Stimulated activated CD8-positive, alpha-beta memory T cell treated with anti-CD3 and anti-CD28 coated beads, Interleukin-2, amount 100 ng/mL, for 1 hour (primary cell): ENCODE measurements at regions not wholly inside any gene's neighbourhood (a gene's known extent, or its start where the extent isn't known, plus 50 kb on each side); places are given as distances from the start of the nearest gene placed in this dataset.

Source experiments
- DNase-seq, 2 donors: peaks; one replicate each; pipeline ENCODE4 v3.0.0-alpha.2; 2020; ENCODE audit warnings: low read depth in 2 of 2

- DNase-seq, result no peak
Measured at GRCh38 chr1:29380532-29380931, 144.2 kb downstream of the PTPRU start.

DNA sequence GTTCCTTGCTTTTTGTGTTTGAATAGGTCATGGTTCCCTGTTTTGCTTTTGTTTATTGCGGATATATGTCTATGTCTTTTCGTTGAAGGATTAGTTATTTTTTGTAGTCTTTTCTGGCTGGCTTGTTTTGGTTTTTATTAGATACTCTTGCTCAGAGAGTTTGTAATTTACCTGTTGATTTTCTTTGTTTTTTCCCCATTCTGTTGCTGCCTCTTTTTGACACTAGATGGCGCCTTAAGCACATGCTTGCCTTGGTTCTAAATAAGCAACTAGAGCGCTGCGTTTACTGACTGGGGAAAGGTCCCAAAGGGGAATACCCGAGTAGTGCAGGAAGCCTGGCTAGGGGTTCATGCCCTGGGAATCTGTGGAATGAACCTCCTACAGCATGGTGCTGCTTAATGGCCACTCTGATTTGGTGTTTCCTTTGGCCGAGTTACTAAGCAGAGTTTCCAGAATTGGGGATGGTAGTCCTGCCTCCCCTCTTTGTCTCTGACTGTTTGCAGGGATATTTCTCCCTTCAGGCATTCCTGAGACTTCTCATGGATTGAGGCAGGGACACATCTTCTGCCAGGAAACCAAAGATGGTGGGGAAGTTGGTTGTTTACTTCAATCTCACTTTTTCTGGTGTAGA lies 143.2 kb downstream of the PTPRU start:
- DNase-seq, result no peak
